Activated CD4-positive, alpha-beta T cell treated with anti-CD3 and anti-CD28 coated beads, Interleukin-2, Interleukin-4, amounts not matched to agents 100 ng/mL and 50 ng/mL, durations not matched to agents 16 hours and 8 hours (primary cell): ENCODE measurements at regions not wholly inside any gene's neighbourhood (a gene's known extent, or its start where the extent isn't known, plus 50 kb on each side); places are given as distances from the start of the nearest gene placed in this dataset.
"Not testable (repeated sequence)": the region's sequence is repeated elsewhere in the genome, so short reads cannot be mapped to it uniquely, and the experiment has no call there.

Experiments used
- DNase-seq: peaks from one replicate; pipeline ENCODE4 v3.0.0-alpha.2; 2020; ENCODE audit warnings: low spot score

GRCh38 chrX:63179852-63180251 is 171.3 kb downstream of the SPIN4 start:
- not testable (repeated sequence) for DNase-seq

GRCh38 chrX:63176578-63176977 is 174.6 kb downstream of the SPIN4 start:
- DNase-seq, result not testable (repeated sequence)

GRCh38 chrX:63173841-63174718 is 177.1 kb downstream of the SPIN4 start:
- DNase-seq, result not testable (repeated sequence)

- not testable (repeated sequence) for DNase-seq
These were observed 181.7 kb downstream of the SPIN4 start for GRCh38 chrX:63169416-63169815.

- DNase-seq, result not testable (repeated sequence)
These were observed 182.2 kb downstream of the SPIN4 start for GRCh38 chrX:63168949-63169348.

- DNase-seq, result not testable (repeated sequence)
These were observed 184.1 kb downstream of the SPIN4 start for GRCh38 chrX:63167002-63167401.

GRCh38 chrX:63160994-63161393 is 190.1 kb downstream of the SPIN4 start:
- not testable (repeated sequence) for DNase-seq

GRCh38 chrX:63160340-63160739 is 190.8 kb downstream of the SPIN4 start:
- not testable (repeated sequence) for DNase-seq

- not testable (repeated sequence) for DNase-seq
These were observed 205.6 kb downstream of the SPIN4 start for GRCh38 chrX:63145526-63145925.

GRCh38 chrX:63142588-63142987 is 208.5 kb downstream of the SPIN4 start:
- DNase-seq, result not testable (repeated sequence)

- DNase-seq, result not testable (repeated sequence)
These were observed 215.3 kb downstream of the SPIN4 start for GRCh38 chrX:63135859-63136258.

GRCh38 chrX:63128509-63128908 is 222.6 kb downstream of the SPIN4 start:
- peak; percentile 53 for DNase-seq

GRCh38 chrX:63115196-63115595 is 235.9 kb downstream of the SPIN4 start:
- no peak for DNase-seq

- no peak for DNase-seq
These were observed 249.1 kb downstream of the SPIN4 start for GRCh38 chrX:63101879-63102620.

GRCh38 chrX:63058204-63058603 is 292.9 kb downstream of the SPIN4 start:
- no peak for DNase-seq

GRCh38 chrX:63050225-63050624 is 300.9 kb downstream of the SPIN4 start:
- peak; percentile 11 for DNase-seq

- no peak for DNase-seq
These were observed 318.3 kb downstream of the SPIN4 start for GRCh38 chrX:63032811-63033210.

- no peak for DNase-seq
These were observed 337.6 kb downstream of the SPIN4 start for GRCh38 chrX:63013549-63013948.

- no peak for DNase-seq
These were observed 338.6 kb downstream of the SPIN4 start for GRCh38 chrX:63012574-63012973.

- not testable (repeated sequence) for DNase-seq
These were observed 350.9 kb downstream of the SPIN4 start for GRCh38 chrX:63000196-63000595.
